RWPE1 (cell line): ENCODE measurements at regions not wholly inside any gene's neighbourhood (a gene's known extent, or its start where the extent isn't known, plus 50 kb on each side); places are given as distances from the start of the nearest gene placed in this dataset.
"Not testable (repeated sequence)": the region's sequence is repeated elsewhere in the genome, so short reads cannot be mapped to it uniquely, and the experiment has no call there.

Experiments used
- CTCF ChIA-PET: fragments of 350-600 bp; sonication (Branson Sonifier 250); formaldehyde crosslinking; extraction: SDS; loops from one replicate; lab custom pipeline; 2021; lab: Yijun Ruan, JAX
- POLR2A ChIA-PET: fragments of 400-600 bp; formaldehyde crosslinking; extraction: SDS; loops from one replicate; lab custom pipeline; 2020; ENCODE audit warnings: antibody characterized with exemption; ENCODE audit not compliant: low non-redundant PET; lab: Yijun Ruan, JAX
- DNase-seq: peaks from one replicate; pipeline ENCODE4 v3.0.0; 2012; ENCODE audit warnings: low spot score
- H3K27ac ChIP-seq: fragments of 450-650 bp; 2 replicates; pipeline ENCODE4 v1.5.1; 2017
- TF ChIP-seq, protein P1 (sequence below): fragments of 450-650 bp; conservative IDR thresholded peaks from 2 replicates; pipeline ENCODE4 v1.5.1; 2017; ENCODE audit warnings: low read depth, mild to moderate bottlenecking

DNA sequence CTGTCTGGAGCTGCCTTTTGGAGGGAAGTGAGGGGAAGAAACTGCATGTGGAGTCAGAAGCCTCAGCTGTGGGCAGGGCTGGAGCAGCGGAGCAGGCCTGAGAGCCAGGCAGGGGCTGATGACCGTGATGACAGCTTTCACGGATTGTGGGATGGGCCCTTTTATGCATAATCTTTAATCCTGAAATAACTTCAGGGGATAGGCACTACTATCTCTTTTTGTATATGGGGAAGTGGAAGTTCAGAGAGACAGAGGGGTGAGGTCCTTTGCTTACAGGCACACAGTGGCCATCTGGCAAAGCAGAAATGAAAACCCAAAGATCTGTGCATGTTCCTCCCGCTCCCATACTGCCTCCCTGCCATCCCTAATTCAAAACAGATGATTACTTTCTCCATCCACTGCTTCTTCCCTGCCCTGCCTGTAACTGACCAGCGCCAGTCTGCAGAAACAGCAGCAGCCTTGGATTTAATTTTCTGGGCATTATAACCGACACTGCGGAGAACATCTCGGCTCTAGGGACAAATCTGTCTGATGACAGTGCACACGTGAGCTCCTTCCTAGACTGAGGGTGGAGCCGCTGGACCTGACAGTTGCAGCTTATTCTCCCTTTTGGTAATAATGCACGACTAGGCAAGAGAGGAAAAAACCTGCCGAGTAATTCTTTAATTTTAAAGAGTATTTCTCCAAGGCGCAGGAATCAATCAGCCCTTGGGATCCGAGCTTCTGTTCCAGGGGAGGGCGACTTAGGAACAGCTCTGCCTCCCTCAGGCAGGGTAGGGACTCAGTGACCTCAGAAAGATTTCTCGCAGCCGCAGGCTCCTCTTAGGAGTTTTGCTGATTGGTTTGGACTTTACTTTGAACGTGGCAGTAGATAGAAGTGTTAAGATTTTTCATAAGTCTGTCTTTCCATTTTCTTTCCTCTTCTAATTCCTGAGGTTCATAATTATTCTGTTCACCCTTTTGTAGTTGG, 95.4 kb downstream of the UTP18 start:
- CTCF ChIA-PET, result interaction anchor here (0.6 kb wide), 1 partner anchor 61 kb away, joined by 4 read pairs; no protein-coding TSS in a partner anchor
- TF ChIP-seq, protein P1, sequence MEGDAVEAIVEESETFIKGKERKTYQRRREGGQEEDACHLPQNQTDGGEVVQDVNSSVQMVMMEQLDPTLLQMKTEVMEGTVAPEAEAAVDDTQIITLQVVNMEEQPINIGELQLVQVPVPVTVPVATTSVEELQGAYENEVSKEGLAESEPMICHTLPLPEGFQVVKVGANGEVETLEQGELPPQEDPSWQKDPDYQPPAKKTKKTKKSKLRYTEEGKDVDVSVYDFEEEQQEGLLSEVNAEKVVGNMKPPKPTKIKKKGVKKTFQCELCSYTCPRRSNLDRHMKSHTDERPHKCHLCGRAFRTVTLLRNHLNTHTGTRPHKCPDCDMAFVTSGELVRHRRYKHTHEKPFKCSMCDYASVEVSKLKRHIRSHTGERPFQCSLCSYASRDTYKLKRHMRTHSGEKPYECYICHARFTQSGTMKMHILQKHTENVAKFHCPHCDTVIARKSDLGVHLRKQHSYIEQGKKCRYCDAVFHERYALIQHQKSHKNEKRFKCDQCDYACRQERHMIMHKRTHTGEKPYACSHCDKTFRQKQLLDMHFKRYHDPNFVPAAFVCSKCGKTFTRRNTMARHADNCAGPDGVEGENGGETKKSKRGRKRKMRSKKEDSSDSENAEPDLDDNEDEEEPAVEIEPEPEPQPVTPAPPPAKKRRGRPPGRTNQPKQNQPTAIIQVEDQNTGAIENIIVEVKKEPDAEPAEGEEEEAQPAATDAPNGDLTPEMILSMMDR, result no peak
- POLR2A ChIA-PET, result no interaction called here
- no peak for DNase-seq
- H3K27ac ChIP-seq, result no peak overlapping the region

DNA sequence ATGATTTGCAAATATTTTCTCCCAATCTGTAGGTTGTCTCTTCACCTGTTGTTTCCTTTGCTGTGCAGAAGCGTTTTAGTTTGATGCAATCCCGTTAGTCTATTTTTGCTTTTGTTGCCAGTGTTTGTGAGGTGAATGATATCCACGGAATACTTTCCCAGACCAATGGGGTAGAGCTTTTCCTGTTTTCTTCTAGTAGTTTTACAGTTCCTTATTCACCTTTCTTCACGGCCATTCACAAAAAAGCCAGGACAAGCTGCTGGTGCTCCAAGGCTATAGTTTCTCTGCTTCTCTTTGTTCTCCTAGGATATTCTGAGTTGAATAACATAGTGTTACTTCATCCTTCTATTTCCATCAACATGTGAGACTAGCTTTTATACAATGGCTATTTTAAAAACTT, 98.7 kb downstream of the UTP18 start:
- CTCF ChIA-PET, result no interaction called here
- POLR2A ChIA-PET, result no interaction called here
- TF ChIP-seq, protein P1, result no peak
- no peak overlapping the region for H3K27ac ChIP-seq
- no peak for DNase-seq

DNA sequence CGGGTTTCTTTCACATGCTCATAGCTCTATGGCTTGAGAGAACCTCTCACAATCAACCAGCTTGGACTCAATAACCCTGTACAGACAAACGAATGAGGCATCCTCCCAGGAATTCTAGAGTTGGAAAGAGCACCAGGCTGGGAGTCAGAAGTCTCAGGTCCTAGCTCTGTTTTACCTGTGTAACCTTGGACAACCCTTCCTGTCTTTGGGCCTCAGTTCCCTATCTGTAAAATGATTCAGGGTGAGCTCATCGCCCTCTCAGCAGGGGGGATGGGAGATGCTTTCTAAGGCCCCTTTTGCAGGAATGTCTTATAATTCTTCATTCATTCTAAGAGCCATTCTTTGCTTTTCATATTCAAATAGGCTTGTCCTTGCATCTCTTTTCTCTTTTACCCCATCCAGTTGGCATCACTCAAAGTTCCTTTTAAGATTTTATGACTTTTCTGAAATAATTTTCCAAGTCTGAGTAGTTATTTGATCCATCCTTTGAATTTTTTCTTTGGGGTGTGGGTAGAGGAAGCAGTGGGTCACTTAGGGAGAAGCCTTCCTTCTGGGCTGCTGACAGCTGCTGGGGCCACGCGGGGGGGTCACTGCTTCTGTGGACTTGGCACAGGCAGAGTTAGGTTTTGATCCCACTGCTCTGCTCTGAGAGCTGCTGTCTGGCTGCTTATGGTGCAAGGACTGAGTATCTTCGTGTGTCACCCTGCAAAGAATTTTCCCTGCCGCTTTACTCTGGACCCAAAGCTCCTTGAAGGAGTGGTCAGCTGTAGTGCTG, 102.7 kb downstream of the UTP18 start:
- CTCF ChIA-PET, result interaction anchor here (0.6 kb wide), 2 partner anchors 8 kb away, joined by 3 read pairs; no protein-coding TSS in a partner anchor
- H3K27ac ChIP-seq, result no peak overlapping the region
- POLR2A ChIA-PET, result no interaction called here
- TF ChIP-seq, protein P1, result no peak
- DNase-seq, result peak; percentile 14

DNA sequence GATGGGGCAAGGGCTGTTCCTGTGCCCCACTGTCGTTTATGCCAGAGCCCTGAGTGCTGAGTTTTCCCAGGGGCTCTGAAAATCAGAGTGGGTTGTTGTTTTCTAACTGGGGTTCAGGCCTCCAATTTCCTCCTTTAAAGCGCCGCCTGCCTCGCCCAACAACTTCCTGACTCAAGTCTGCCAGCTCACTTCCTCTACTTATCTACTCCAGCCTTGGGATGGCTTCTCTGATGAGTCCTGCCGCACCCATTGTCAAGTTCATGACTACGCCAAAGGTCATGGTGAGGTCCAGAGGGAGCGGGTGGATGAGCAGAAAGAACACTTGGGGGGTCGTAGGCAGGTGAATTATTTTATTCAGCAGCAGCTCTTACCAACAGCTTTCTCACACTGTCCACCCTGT, 104.7 kb downstream of the UTP18 start:
- POLR2A ChIA-PET, result no interaction called here
- H3K27ac ChIP-seq, result no peak overlapping the region
- TF ChIP-seq, protein P1, result no peak
- no peak for DNase-seq
- CTCF ChIA-PET, result interaction anchor here (0.6 kb wide), 1 partner anchor 192 kb away, joined by 3 read pairs; no protein-coding TSS in a partner anchor

DNA sequence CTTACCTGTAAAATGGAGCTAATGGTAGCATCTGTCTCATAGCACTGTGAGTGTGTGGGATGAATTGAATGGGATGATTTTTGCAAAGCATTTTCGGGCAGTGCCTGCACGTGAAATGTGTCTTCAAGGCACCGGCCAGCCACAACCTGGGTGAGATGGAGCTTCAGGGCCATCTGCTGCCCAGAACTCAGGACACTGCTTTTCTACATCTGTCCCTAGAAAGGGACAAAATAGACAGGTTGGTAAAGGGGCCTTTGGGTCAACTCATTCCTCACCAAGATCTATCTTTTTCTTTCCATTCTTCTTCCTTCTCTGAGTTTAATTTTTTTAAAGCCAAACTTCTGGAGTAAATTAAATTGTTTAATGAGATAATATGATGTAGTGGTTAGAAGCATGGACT, 106.5 kb downstream of the UTP18 start:
- TF ChIP-seq, protein P1, result no peak
- H3K27ac ChIP-seq, result no peak overlapping the region
- no peak for DNase-seq
- ChIA-PET POLR2A (no interaction called here), CTCF (interaction anchor here (0.7 kb wide), 2 partner anchors 17 to 151 kb away, joined by 5 to 7 read pairs; no protein-coding TSS in a partner anchor)

DNA sequence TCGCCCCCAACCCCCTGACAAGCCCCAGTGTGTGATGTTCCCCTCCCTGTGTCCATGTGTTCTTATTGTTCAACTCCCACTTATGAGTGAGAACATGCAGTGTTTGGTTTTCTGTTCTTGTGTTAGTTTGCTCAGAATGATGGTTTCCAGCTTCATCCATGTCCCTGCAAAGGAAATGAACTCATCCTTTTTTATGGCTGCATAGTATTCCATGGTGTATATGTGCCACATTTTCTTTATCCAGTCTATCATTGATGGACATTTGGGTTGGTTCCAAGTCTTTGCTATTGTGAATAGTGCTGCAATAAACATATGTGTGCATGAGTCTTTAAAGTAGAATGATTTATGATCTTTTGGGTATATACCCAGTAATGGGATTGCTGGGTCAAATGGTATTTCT, 107.5 kb downstream of the UTP18 start:
- H3K27ac ChIP-seq, POLR2A ChIA-PET, DNase-seq: not testable (repeated sequence)
- CTCF ChIA-PET, result interaction anchor here (0.7 kb wide), 1 partner anchor 150 kb away, joined by 5 read pairs; no protein-coding TSS in a partner anchor
